Right renal cortex interstitium (tissue), 3 donors: ENCODE measurements at regions not wholly inside any gene's neighbourhood (a gene's known extent, or its start where the extent isn't known, plus 50 kb on each side); places are given as distances from the start of the nearest gene placed in this dataset.

Experiments used
- DNase-seq, 3 donors: peaks; one replicate each; pipeline ENCODE4 v3.0.0-alpha.2; 2013; ENCODE audit warnings: low read depth in 3 of 3, low spot score in 2 of 3

DNA sequence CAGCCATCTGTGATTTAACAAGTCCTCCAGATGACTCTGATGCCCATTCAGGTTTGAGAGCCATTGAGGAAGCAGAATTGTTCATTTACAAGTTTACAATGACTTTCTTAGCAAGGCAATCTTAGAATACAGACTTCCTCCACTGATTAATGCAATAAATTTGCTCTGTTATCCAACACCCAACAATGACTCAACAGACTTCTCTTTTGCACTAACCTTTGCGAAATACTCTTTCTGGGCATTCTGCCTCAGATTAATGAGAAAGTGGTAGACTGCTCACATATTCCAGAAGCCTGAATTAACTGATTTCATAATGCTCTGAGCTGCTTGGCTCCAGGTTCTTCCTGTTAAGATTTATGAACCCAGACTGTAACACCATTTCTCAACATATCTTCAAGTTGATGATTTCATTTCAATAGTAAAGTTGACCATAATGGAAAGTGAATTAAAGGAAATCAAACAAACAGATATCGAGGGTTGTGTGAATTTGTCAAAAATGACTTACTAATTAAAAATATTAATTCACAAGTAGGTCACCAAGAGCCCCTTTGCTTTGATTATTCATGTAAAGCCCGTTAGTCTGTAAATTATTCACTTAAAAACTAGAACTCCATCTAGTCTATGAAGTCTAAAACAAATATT, 70.5 kb upstream of the BLID start:
- no peak for DNase-seq

DNA sequence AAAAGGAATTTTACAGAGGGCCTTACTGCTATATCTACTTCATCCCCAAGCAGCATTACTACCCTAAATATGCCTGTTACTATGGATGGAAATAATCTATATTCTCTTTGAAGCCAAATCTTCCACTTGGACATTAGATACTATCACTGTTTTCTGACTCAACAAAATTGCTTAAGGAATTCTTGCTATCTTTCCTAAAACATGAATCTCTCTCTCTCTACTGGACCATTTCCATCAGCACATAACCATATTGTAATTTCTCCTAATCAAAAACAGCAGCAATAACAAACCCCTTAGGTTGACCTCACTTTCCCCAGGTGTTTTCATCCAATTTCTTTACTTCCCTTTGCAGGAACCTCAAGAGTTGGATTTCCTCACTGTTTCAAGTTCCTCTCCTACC, 67.9 kb upstream of the BLID start:
- DNase-seq = no peak

DNA sequence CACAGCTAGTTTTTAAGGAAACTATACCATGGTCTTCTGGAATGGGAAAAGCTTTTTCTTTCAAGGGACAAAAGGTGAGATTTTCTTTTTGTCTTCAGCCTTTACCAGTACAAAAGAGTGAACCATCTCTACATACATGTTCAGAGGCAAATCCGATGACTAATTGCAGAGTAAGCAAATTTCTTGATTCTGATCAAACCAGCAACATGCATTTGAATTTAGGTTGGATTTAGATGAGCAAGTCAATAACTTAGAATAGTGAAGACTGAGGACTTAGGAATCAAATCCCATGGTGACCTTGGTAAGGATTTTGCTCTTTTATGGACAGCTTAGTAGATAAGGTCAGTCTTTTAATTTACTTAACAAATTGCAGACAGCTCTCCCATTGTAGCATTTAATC, 65.9 kb upstream of the BLID start:
- no peak for DNase-seq

DNA sequence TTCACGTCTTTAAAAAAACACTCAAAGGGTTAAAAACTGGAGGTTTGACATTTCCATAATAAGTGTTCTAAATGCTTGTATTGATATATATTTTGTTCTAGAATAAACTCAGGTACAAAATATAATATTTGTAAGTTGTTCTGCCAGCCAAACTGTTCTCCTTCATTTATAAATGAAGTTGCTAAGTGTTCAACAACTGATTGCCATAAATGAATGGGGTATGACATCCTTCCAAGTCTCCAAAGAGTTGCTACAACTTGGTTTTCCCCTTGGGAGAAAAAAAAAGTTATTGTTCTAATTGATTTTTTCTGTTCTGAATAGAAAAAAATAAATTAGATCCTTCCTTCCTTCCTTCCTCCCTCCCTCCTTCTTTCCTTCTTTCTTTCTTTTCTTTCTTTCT, 65.4 kb upstream of the BLID start:
- DNase-seq = no peak

DNA sequence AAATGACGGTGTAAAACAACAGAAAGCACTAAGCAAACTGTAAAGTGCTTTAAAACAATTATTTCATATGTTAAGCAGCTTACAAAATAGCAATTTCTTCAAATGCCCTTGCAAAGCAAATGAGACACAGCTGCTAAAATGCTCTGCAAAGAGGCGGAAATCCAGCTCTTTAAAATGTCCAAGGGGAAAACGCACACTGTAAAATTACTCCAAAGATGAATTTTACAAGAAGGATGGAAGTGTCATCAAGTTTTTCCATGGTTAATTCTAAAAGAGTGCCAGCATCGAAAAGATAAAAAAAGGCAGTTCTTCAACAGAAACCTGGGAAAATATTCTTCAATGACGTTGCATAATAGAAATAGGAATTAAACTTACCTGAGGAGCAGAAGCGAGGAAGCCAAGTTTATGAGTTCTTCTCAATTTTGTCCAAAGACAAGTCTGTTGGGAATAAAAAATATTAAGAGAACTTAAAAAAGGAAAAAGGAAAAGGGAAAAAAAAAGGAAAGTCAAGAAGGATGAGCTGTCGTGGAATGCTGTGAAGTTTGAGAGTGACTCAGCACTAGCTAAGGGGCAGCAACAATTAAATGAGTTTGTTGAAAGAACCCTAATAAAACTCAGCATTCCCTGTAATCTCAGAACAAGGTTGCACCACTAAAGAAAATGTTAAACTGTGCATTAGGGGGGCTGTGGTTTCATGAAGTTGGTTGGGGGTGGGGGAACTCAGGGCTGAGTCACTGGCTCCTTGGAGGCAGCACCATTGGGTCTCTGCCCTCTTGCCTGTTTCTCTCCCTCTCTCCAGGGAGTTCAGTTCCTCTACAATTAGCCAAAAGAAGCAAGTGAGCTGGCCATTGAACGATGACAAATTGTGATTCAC, 64.2 kb upstream of the BLID start:
- no peak for DNase-seq

DNA sequence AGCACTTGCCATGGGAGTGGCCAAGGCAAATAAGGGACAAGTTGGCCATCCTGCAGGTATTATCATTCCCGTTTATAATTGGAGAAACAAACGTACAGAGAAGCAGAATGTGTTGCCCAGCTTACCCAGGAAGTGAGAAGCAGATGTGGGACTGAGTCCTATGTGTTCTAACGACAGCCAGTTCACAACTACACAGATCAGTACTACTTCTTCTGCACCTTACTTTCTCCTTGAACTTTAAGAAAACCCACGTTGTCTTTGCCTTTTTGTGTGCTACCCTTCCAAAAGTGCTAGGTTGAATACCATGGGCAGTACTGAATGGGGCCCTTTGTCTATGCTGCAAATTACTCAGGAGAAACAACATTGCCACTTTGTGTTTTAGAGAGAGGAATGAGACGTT, 62.8 kb upstream of the BLID start:
- no peak for DNase-seq

DNA sequence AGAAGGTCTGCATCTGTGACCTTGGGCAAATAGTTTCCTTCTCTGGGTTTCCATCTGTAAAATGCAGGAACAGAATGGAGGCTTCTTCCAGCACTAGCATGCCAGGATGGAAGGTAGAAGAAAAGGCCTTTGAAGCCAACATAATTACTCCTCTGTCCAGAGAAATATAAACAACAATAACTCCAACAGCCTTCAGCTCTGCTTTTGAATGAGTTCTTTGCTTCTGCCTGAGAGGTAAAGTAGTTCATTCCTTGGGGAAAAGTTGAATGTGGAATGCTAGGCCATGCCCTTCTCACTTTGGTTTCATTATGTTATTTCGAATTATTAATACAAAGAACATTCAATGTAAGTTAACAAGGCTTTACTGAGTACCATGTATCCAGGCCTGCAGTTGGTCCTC, 61.2 kb upstream of the BLID start:
- no peak for DNase-seq

DNA sequence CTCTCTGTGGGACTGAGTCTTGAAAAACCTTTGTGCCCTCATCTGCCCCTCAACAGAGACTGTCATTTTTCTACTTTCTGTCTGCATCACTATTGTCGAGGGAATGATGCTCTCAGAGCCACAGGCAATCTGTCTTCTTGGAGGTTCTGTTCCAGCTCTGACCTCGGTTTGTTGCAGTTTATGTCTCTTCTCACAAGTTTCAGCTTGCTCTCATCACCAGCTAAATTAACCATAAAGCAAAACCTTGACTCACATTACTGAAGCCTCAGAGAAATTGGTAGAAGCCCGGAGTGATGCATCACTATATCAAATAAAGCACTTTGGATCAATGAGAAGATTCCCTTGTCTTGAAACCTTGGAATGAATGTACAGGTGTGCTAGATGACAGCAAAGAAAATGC, 60.6 kb upstream of the BLID start:
- no peak for DNase-seq

DNA sequence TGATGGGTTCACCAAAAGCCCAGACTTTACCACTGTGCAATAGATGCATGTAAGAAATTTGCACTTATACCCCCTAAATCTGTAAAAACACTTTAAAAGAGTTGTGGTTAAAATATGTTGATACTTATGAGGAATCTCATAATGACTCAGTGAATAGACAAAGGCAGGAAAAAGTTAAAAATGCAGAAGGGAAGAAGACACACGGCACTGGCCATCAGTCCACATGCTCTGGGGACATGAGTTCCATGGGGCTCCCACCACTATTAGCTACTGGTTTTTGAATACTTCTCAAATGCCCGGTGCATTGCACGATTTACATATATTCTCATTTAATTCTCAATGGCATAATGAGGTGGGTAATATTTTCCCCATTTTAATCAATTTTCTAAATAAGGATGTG, 59.3 kb upstream of the BLID start:
- DNase-seq = no peak

DNA sequence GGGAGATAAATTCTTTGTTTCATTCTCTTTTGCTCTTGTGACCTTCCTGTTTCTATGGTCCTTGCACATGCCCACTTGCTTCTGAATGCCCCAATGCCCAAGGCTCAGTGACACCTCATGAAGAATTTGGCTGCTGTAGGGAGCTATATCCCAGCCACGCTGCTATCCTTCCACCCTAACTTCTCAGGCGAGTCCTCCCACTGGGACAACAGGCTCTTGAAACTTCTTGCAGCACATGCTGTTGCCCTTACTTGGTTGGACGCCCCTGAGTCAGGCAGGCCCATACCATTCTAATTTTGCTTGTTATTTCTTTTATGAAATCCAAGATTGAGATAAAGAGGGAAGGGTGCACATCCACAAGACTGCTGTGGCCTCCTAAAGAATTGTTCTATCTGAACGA, 57.6 kb upstream of the BLID start:
- no peak for DNase-seq

DNA sequence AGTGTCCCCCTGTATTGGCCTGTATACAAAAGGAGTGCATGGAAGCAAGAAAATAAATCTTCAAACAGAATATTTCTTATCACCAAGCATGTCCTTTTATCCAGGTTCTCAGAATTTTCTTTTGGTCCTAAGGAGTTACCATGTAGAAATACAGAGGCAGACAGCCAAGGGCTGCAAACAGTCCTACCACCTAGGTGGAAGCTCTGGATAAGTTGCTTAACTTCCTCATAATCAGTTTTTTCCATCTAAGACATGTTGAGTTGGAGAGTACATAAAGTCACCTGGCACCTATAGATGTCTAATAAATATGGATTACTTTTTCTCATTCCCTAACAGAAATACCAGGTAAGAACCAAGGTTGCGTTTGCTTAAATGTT, 57.0 kb upstream of the BLID start:
- DNase-seq = no peak

DNA sequence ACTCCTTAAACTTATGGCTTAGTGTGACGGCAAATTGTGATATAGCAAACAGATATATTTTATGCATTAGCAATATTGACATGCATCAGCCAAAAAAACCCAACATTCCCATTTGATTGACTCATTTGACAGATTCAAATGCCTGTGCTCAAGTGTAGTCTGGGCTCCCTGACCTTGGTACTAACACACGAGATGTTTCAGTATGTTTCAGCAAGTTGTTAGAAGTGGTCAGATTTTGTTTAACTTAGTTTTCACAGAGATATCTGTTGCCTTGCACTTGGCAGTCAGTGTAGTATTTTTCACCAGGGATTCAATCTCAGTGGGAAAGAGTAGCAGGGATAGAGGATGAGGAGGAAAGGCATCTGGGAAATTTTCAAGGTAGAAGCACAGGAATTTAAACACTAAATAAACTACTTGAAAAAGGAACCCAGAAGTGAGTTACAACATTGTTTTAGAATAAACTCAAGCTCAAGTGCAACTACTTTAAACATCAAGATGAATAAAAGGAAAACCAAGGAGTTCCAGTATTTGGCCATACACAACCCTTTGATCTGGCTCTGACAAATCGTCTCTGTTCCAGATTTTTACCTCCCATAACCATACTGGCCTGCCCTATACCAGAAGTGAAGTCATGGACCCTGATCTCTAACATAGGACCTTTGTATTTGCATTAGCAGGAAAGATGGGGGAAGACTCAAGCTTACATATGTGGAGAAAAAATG, 56.5 kb upstream of the BLID start:
- DNase-seq = no peak

DNA sequence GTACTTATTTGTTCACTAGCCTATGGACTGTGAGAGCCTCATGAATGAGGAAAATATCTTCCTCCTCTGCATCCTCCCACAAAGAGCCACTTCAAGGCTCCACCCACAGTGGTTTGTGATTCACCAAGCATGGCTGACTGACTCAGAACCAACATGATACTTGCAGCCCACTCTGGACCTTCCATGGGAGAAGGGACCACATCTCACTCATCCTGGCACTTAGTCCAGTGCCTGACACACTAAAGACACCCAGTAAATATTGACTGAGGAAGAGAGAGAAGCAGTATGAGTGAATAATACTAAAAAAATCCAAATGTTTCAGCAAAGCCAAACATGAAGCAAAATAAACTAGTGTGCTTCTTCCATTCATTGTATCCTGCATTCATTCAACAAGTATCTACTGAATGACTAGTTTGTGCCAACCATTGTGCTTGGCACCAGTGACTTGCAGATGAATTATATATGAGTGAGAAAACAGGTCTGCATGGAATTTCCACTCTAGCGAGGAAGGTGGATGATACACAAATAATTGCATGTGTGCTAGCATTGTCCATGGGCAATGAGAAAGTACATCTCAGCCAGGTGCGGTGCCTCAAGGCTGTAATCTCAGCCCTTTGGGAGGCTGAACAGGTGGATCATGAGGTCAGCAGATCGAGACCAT, 54.9 kb upstream of the BLID start:
- DNase-seq = no peak

DNA sequence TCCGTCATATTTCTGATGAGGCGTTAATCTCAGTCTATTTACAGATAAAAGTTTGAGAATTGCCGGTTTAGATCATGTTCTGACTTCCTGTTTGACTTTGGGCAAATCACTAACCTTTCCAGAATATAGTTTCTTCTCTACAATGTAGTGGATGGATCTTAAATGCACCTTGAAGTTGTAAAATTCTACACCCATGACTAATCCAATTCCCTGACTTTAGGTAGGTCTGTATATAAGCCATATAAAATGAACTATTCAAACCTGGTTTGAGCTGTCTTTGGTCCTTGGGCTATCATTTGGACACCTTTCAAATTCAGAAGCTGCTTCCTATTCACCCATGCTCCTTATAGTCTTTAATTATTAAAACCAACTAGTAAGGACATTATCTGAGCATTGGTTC, 52.2 kb upstream of the BLID start:
- DNase-seq = no peak

DNA sequence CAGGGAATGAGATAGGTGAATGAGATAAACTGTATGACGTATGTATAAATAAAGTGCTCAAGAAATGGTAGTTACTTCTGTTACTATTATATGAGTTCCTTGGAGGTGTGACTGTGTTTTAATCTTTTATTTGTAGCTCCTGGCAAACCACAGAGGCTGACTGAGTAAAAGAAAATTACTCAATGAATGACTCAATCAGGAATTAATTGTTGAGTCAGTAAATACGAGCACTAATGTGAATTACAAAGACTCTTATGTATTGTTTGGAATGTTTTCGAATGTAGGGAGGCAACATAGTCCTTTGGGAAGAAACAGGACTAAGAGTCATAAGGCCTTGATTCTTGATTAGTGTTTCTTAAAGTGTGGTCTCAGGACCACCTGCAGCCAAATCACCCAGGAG, 51.1 kb upstream of the BLID start:
- no peak for DNase-seq

DNA sequence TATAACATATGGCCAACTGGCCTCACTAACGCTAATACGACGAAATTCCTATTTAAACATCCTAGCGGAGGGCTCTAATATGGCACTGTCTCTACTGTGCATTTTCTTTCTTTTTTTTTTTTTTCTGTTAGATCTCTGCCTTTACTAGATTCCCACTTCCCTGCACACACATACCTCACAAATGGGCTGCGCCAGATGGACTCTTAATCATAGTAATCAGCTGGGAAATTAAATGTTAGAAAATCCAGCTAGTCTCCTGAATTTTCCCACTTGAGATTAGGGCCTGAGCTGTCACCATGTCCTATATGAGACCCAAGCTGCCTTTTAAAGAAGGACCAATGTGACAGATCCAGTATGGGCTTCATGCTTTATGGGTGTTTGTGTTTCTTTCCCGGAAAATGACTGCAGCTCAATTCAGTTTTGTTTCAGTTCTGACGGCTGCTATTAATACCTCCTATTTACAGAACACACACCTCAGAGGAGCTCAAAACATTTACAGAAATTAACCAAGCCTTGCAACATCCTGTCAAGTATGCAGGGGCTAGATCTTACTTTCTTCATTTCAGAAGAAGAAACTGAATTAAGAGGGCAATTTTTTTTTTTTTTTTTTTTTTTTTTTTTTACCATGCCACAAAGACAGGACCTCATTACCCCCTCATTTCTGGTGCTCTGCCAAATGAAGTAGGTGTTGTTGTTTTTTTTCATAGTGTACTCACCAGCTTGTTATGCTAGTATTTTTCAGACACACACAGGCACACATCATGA, 49.8 kb upstream of the BLID start:
- no peak for DNase-seq
